ENCODE measurements at regions not wholly inside any gene's neighbourhood (a gene's known extent, or its start where the extent isn't known, plus 50 kb on each side); places are given as distances from the start of the nearest gene placed in this dataset.

DNA sequence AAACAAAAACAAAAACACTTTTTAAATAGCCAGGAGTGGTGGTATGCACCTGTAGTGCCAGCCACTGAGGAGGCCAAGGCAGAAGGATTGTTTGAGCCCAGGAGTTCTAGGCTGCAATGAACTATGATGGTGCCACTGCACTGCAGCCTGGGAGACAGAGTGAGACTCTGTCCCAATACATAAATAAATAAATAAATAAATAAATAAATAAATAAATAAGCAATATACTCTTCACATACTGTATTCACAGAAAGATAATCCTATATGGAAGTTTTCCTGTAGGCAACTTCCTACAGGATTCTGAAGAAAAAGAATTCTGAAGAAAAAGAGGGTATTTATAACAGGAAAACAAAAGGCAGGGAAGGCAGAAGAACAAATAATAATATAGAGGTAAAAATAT lies 293.3 kb upstream of the GRIA3 start:
- TF ChIP-seq, protein P1, sequence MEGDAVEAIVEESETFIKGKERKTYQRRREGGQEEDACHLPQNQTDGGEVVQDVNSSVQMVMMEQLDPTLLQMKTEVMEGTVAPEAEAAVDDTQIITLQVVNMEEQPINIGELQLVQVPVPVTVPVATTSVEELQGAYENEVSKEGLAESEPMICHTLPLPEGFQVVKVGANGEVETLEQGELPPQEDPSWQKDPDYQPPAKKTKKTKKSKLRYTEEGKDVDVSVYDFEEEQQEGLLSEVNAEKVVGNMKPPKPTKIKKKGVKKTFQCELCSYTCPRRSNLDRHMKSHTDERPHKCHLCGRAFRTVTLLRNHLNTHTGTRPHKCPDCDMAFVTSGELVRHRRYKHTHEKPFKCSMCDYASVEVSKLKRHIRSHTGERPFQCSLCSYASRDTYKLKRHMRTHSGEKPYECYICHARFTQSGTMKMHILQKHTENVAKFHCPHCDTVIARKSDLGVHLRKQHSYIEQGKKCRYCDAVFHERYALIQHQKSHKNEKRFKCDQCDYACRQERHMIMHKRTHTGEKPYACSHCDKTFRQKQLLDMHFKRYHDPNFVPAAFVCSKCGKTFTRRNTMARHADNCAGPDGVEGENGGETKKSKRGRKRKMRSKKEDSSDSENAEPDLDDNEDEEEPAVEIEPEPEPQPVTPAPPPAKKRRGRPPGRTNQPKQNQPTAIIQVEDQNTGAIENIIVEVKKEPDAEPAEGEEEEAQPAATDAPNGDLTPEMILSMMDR (IDR thresholded peaks at IDR 0.05; ENCODE audit: poor library complexity): no peak
- no peak for TF ChIP-seq EZH2 (IDR thresholded peaks at IDR 0.05; ENCODE audit: borderline replicate concordance)

Data from hepatocyte (in vitro differentiated cells).